GM18870 (cell line): ENCODE measurements at regions not wholly inside any gene's neighbourhood (a gene's known extent, or its start where the extent isn't known, plus 50 kb on each side); places are given as distances from the start of the nearest gene placed in this dataset.

ENCODE experiments used
- ATAC-seq: cut with Tn5 transposase; IDR thresholded peaks from one replicate; pipeline ENCODE4 v1.9.1; 2021; ENCODE audit warnings: moderate library complexity; ENCODE audit not compliant: unreplicated experiment

- no peak for ATAC-seq
Measured at GRCh38 chr5:133882846-133883245, 85.6 kb downstream of the C5orf15 start.

- ATAC-seq: no peak
Measured at GRCh38 chr5:133882389-133882695, 86.1 kb downstream of the C5orf15 start.

GRCh38 chr5:133881576-133882388, 86.6 kb downstream of the C5orf15 start:
- ATAC-seq: no peak

- ATAC-seq: no peak
Measured at GRCh38 chr5:133878236-133878555, 90.2 kb downstream of the C5orf15 start.

GRCh38 chr5:133877351-133878235, 90.8 kb downstream of the C5orf15 start:
- no peak for ATAC-seq

GRCh38 chr5:133876266-133876665, 92.2 kb downstream of the C5orf15 start:
- no peak for ATAC-seq

GRCh38 chr5:133875179-133875578, 93.2 kb downstream of the C5orf15 start:
- no peak for ATAC-seq

GRCh38 chr5:133873449-133873848, 95.0 kb downstream of the C5orf15 start:
- ATAC-seq: no peak

- ATAC-seq: no peak
Measured at GRCh38 chr5:133870661-133871060, 97.8 kb downstream of the C5orf15 start.

- no peak for ATAC-seq
Measured at GRCh38 chr5:133869519-133870335, 98.7 kb downstream of the C5orf15 start.

- ATAC-seq: no peak
Measured at GRCh38 chr5:133868946-133869518, 99.4 kb downstream of the C5orf15 start.

GRCh38 chr5:133867851-133868545, 100.4 kb downstream of the C5orf15 start:
- ATAC-seq: no peak

GRCh38 chr5:133867341-133867740, 101.1 kb downstream of the C5orf15 start:
- no peak for ATAC-seq

GRCh38 chr5:133866903-133867245, 101.6 kb downstream of the C5orf15 start:
- no peak for ATAC-seq

- no peak for ATAC-seq
Measured at GRCh38 chr5:133866160-133866902, 102.1 kb downstream of the C5orf15 start.

- no peak for ATAC-seq
Measured at GRCh38 chr5:133865113-133865512, 103.3 kb downstream of the C5orf15 start.

- ATAC-seq: no peak
Measured at GRCh38 chr5:133864711-133865110, 103.7 kb downstream of the C5orf15 start.

GRCh38 chr5:133863857-133864585, 104.4 kb downstream of the C5orf15 start:
- ATAC-seq: no peak

- ATAC-seq: no peak
Measured at GRCh38 chr5:133861161-133861737, 107.2 kb downstream of the C5orf15 start.
